Psoas muscle (tissue), 7 donors: ENCODE measurements at regions not wholly inside any gene's neighbourhood (a gene's known extent, or its start where the extent isn't known, plus 50 kb on each side); places are given as distances from the start of the nearest gene placed in this dataset.

ENCODE experiments used
- ATAC-seq, 4 donors: fragments of 200-7000 bp; cut with Tn5 transposase; one replicate each; pipeline ENCODE4 v1.9.1; 2020; ENCODE audit warnings: moderate library complexity in 3 of 4, mild to moderate bottlenecking in 2 of 4
- DNase-seq, 2 donors: peaks; one replicate each; pipeline ENCODE4 v3.0.0-alpha.2; 2020
- H3K27ac ChIP-seq: fragments of 200-600 bp; one replicate; pipeline ENCODE4 v1.8.0; 2022
- H3K27me3 ChIP-seq, 3 donors: fragments of 200-600 bp in 1 of 3; one replicate each; pipeline versions ENCODE4 v1.6.1 to v1.8.0; 2013 to 2022; ENCODE audit warnings: low read length in 2 of 3, mild to moderate bottlenecking in 2 of 3, moderate library complexity in 1 of 3; ENCODE audit not compliant: insufficient read depth in 3 of 3
- H3K36me3 ChIP-seq, 2 donors: fragments of 200-600 bp in 1 of 2; one replicate each; pipeline versions ENCODE4 v1.6.1 to v1.8.0; 2013 to 2022; ENCODE audit warnings: low read depth in 1 of 2, mild to moderate bottlenecking in 1 of 2, moderate library complexity in 1 of 2; ENCODE audit not compliant: insufficient read depth in 1 of 2
- H3K4me1 ChIP-seq: fragments of 200-600 bp; one replicate; pipeline ENCODE4 v1.8.0; 2022
- H3K4me3 ChIP-seq: fragments of 200-600 bp; one replicate; pipeline ENCODE4 v1.8.0; 2022; ENCODE audit warnings: mild to moderate bottlenecking
- H3K9me3 ChIP-seq: fragments of 200-600 bp; one replicate; pipeline ENCODE4 v1.8.0; 2022
- WGBS, 3 donors: extraction: QIAGEN DNeasy Blood & Tissue Kit; methylation state at CpG; one replicate each; pipeline versions ENCODE4 v1.1.6 to v1.1.7; 2013; 5-methylcytosine and 5-hydroxymethylcytosine counted together
- intact Hi-C, 2 donors: fragments of 100-400 bp; cut with DNase I; formaldehyde crosslinking; loops; one replicate each; pipeline versions ENCODE4 v1.11.0 to v1.14.2; 2022
- TF ChIP-seq, protein P1 (sequence below): fragments of 200-600 bp; IDR thresholded peaks from one replicate; pipeline ENCODE4 v1.8.0; 2022; ENCODE audit warnings: antibody characterized with exemption
- donor health status: healthy with polysubstance abuse.
- donor health status: DM: no; HTN: no; CAD: no; lungs with moderate emphysema.
- donor health status: Bipolar disorder and iron deficiency.
- donor health status: healthy.
- donor health status: DM: yes; HTN: yes; CAD: no.
- donor health status: DM: no; HTN: no; CAD: no.
- donor health status: DM: yes; HTN: yes; CAD: no.

GRCh38 chr20:25135031-25135430, 53.1 kb upstream of the VSX1 start:
- TF ChIP-seq, protein P1, sequence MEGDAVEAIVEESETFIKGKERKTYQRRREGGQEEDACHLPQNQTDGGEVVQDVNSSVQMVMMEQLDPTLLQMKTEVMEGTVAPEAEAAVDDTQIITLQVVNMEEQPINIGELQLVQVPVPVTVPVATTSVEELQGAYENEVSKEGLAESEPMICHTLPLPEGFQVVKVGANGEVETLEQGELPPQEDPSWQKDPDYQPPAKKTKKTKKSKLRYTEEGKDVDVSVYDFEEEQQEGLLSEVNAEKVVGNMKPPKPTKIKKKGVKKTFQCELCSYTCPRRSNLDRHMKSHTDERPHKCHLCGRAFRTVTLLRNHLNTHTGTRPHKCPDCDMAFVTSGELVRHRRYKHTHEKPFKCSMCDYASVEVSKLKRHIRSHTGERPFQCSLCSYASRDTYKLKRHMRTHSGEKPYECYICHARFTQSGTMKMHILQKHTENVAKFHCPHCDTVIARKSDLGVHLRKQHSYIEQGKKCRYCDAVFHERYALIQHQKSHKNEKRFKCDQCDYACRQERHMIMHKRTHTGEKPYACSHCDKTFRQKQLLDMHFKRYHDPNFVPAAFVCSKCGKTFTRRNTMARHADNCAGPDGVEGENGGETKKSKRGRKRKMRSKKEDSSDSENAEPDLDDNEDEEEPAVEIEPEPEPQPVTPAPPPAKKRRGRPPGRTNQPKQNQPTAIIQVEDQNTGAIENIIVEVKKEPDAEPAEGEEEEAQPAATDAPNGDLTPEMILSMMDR = no peak
- WGBS, 3 donors = 81 to 92% (median 86%) methylated on average over 7 of the region's 7 CpGs
- no peaks in the 10 kb centered on the region for H3K4me1 ChIP-seq
- DNase-seq = no peak
- no peak overlapping the region for H3K4me3 ChIP-seq
- no peak overlapping the region for H3K27ac ChIP-seq
- ATAC-seq = no peak
- H3K9me3 ChIP-seq = no peaks in the 10 kb centered on the region
- H3K27me3 ChIP-seq = no peaks in the 10 kb centered on the region
- intact Hi-C loops = no loop called here
- H3K36me3 ChIP-seq = no peaks in the 10 kb centered on the region

- Histone ChIP-seq H3K27me3 (no peaks in the 10 kb centered on the region), H3K27ac (no peak overlapping the region), H3K9me3 (no peaks in the 10 kb centered on the region), H3K4me3 (no peak overlapping the region), H3K4me1 (no peaks in the 10 kb centered on the region), H3K36me3 (no peaks in the 10 kb centered on the region)
- intact Hi-C loops = no loop called here
- DNase-seq = no peak
- WGBS, 3 donors = 26 to 47% (median 31%) methylated on average over 1 of the region's 1 CpG
- no peak for ATAC-seq
- TF ChIP-seq, protein P1 = no peak
These were observed 54.1 kb upstream of the VSX1 start for GRCh38 chr20:25136056-25136455.

DNA sequence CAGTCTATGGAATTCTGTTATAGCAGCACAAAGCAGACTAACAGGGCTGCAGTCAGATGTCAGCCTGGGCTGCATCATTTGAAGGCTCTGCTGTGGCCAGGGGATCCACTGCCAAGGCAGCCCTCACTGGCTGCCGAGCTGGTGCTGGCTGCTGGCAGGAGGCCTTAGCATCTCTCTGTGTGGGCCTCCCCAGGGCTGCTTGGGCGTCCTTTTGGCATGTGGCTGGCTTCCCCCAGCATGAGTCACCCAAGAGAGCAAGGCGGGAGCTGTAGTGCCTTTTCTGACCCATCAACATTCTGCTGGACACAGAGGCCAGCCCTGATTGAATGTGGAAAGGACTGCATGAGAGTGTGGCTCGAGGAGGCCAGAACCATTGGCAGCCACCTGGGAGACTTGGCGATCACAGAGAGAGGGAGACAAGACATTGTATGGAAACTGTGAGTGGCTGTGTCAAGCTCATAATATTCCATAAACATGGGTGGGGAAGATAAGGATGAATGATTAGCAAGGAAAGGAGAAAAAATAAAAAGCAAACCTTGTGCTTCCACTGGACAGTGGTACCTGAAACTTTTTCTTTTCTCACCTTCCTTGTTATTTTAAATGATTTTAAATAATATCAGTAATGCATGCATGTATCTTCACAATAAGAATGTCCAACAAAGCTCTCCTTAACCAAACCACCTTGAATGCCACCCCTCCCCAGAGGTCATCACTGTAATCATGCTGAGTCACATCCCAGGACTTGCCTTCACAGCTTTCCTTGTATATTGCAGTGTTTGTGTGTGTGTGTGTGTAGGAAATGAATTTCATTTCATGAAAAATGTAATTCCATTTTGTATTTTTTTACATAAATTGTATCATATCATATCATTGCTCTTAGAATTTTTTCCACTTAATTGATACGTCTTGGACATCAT, 55.0 kb upstream of the VSX1 start:
- TF ChIP-seq, protein P1 = no peak
- no peaks in the 10 kb centered on the region for H3K9me3 ChIP-seq
- no peak overlapping the region for H3K27ac ChIP-seq
- ATAC-seq = peak; percentile 67 to 89 (median 88)
- H3K27me3 ChIP-seq = no peaks in the 10 kb centered on the region
- H3K4me1 ChIP-seq = no peaks in the 10 kb centered on the region
- intact Hi-C loops = no loop called here
- 26 to 34% (median 32%) methylated on average over 6 of the region's 6 CpGs for WGBS, 3 donors
- peak; percentile 63 to 76 for DNase-seq
- H3K4me3 ChIP-seq = no peak overlapping the region
- H3K36me3 ChIP-seq = no peaks in the 10 kb centered on the region

DNA sequence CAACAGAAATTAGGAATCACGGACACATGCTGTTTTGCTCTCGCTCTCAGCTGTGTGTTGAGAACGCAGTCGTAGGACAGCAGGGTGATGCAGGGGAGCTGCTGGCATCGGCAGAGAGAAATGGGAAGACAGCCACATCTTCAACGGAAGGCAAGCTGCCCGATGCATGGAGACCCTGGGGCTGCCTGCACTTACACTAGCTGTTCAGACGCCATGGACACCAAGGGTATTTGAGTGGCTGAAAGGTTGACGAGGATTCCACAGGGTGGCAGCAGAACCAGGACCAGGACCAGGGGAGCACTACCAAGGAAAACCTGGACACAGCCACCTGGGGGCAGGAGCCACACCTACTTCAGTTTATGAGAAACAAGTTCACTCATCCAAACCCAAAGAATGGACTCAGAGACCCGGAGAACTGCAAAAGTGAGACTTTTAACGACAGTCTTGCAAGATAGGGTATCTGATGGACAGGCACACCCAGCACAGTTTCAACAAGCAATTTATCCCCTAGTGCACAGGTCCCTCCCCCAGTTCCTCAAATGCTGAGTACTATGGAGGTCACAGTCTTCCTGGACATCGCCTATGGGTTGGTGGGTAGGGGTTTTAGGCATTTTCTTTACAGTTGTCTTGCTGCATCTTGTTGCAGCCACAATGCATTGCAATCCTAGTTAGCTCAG, 56.3 kb upstream of the ENTPD6 start:
- DNase-seq (no peak), ATAC-seq (no peak)
- TF ChIP-seq, protein P1 = no peak
- Histone ChIP-seq H3K27me3 (no peaks in the 10 kb centered on the region), H3K4me1 (no peaks in the 10 kb centered on the region), H3K36me3 (no peaks in the 10 kb centered on the region), H3K27ac (no peak overlapping the region), H3K9me3 (no peaks in the 10 kb centered on the region), H3K4me3 (no peak overlapping the region)
- WGBS, 3 donors = 62 to 71% (median 71%) methylated on average over 12 of the region's 12 CpGs
- intact Hi-C loops = no loop called here
